ENCODE measurements at regions not wholly inside any gene's neighbourhood (a gene's known extent, or its start where the extent isn't known, plus 50 kb on each side); places are given as distances from the start of the nearest gene placed in this dataset.

DNA sequence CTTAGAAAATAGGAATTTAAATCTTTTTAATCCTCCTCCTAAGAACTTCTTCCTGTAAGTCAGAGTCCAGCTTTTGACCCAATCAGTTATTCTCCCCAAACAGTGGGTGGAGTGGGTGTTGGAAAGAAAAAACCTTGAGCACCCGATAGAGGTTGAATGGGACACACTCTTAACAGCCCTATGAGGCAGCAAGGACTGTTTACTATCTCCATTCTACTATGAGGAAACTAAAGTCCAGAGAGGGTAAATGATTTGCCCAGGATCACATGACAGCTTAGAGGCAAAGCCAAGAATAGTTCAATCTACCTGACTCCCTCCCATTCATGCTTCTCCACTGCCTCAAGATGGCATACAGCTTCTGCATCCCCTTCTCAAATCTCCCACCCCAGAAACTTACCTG lies 57.6 kb upstream of the SLC35B4 start:
- H2AK5ac ChIP-seq (ENCODE audit: low read depth, low read length) = no peak overlapping the region
- no peaks in the 10 kb centered on the region for H3K9me3 ChIP-seq (ENCODE audit: control insufficient read depth, insufficient read depth, low read length)
- H3K79me1 ChIP-seq (ENCODE audit: low read depth in 1 of 2, low read length in 2 of 2) = no peaks in the 10 kb centered on the region
- H4K5ac ChIP-seq (ENCODE audit: low read depth, low read length) = no peak overlapping the region
- H3K23ac ChIP-seq (ENCODE audit: low read depth, low read length) = no peak overlapping the region
- WGBS, 2 experiments (ENCODE audit: extremely low coverage in 2 of 2, insufficient read length in 1 of 2) = no CpG with 5 or more reads among the region's 1 CpG
- ATAC-seq (ENCODE audit: low read depth) (no peak), DNase-seq (no peak)
- H3K4ac ChIP-seq (ENCODE audit: low read depth, low read length) = no peak overlapping the region
- no peaks in the 10 kb centered on the region for H4K20me1 ChIP-seq (ENCODE audit: insufficient read depth, low read length)
- H3K27me3 ChIP-seq (ENCODE audit: control insufficient read depth, insufficient read depth, low read length) = no peaks in the 10 kb centered on the region; the same call in none of the 2 replicates
- H3K27ac ChIP-seq (ENCODE audit: insufficient read depth, low read length) = no peak overlapping the region
- no peak overlapping the region for H2BK5ac ChIP-seq (ENCODE audit: low read depth, low read length, poor library complexity, severe bottlenecking)
- no peak overlapping the region for H2BK15ac ChIP-seq (ENCODE audit: low read depth, low read length)
- H4K91ac ChIP-seq (ENCODE audit: insufficient read depth, low read depth, low read length) = no peak overlapping the region
- dilution Hi-C loops (cut with HindIII; ENCODE audit: low sequenced_read_pairs, unreplicated experiment) (no loop called here), in situ Hi-C loops (cut with MboI; ENCODE audit: low sequenced_read_pairs) (no loop called here), intact Hi-C loops (cut with micrococcal nuclease) (no loop called here)
- no peak overlapping the region for H3K4me3 ChIP-seq (ENCODE audit: insufficient read depth, low read depth, low read length)
- no peak overlapping the region for H3K4me2 ChIP-seq (ENCODE audit: low read depth, low read length)
- ChIA-PET POLR2A (ENCODE audit: unreplicated experiment) (no interaction called here), CTCF (no interaction called here)
- no peak overlapping the region for H3K14ac ChIP-seq (replicated peaks; ENCODE audit: low read depth, low read length)
- no peak overlapping the region for H2BK20ac ChIP-seq (ENCODE audit: low read depth, low read length)
- no peak overlapping the region for H2BK120ac ChIP-seq (ENCODE audit: low read depth, low read length)
- H3K56ac ChIP-seq (ENCODE audit: extremely low read depth, insufficient read depth, low read length) = no peak overlapping the region
- no peaks in the 10 kb centered on the region for H3K36me3 ChIP-seq (ENCODE audit: control insufficient read depth, insufficient read depth, low read length)
- H3K4me1 ChIP-seq (ENCODE audit: control insufficient read depth, insufficient read depth, low read length) = no peaks in the 10 kb centered on the region
- H4K8ac ChIP-seq (ENCODE audit: low read depth in 2 of 2, low read length in 2 of 2) = no peak overlapping the region
- TF ChIP-seq MXI1 (IDR thresholded peaks at IDR 0.05; ENCODE audit: borderline replicate concordance, low read depth, low read length) (no peak), RFX5 (IDR thresholded peaks at IDR 0.05; ENCODE audit: low read depth, low read length) (no peak), CHD1 (IDR thresholded peaks at IDR 0.05; ENCODE audit: low read depth, low read length) (no peak), CEBPB (IDR thresholded peaks at IDR 0.05; ENCODE audit: low read depth, low read length) (no peak), MAFK (IDR thresholded peaks at IDR 0.05; ENCODE audit: low read depth, low read length) (no peak), NFE2L2 (IDR thresholded peaks at IDR 0.05; ENCODE audit: low read depth, low read length) (no peak), MAZ (IDR thresholded peaks at IDR 0.05; ENCODE audit: borderline replicate concordance, low read depth, low read length) (no peak), POLR2A (IDR thresholded peaks at IDR 0.05; ENCODE audit: low read depth, low read length) (no peak), FOS (IDR thresholded peaks at IDR 0.05; ENCODE audit: low read depth, low read length) (no peak), BHLHE40 (IDR thresholded peaks at IDR 0.05; ENCODE audit: low read depth, low read length) (no peak), RCOR1 (IDR thresholded peaks at IDR 0.05; ENCODE audit: insufficient replicate concordance, low read length) (no peak), RAD21 (IDR thresholded peaks at IDR 0.05; ENCODE audit: low read length) (no peak)
- TF ChIP-seq, protein P1, sequence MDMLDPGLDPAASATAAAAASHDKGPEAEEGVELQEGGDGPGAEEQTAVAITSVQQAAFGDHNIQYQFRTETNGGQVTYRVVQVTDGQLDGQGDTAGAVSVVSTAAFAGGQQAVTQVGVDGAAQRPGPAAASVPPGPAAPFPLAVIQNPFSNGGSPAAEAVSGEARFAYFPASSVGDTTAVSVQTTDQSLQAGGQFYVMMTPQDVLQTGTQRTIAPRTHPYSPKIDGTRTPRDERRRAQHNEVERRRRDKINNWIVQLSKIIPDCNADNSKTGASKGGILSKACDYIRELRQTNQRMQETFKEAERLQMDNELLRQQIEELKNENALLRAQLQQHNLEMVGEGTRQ (IDR thresholded peaks at IDR 0.05; ENCODE audit: low read depth, low read length) = no peak
- TF ChIP-seq, protein P2, sequence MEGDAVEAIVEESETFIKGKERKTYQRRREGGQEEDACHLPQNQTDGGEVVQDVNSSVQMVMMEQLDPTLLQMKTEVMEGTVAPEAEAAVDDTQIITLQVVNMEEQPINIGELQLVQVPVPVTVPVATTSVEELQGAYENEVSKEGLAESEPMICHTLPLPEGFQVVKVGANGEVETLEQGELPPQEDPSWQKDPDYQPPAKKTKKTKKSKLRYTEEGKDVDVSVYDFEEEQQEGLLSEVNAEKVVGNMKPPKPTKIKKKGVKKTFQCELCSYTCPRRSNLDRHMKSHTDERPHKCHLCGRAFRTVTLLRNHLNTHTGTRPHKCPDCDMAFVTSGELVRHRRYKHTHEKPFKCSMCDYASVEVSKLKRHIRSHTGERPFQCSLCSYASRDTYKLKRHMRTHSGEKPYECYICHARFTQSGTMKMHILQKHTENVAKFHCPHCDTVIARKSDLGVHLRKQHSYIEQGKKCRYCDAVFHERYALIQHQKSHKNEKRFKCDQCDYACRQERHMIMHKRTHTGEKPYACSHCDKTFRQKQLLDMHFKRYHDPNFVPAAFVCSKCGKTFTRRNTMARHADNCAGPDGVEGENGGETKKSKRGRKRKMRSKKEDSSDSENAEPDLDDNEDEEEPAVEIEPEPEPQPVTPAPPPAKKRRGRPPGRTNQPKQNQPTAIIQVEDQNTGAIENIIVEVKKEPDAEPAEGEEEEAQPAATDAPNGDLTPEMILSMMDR (conservative IDR thresholded peaks at IDR 0.05; ENCODE audit: low read depth, low read length) = no peak
- TF ChIP-seq, protein P3, sequence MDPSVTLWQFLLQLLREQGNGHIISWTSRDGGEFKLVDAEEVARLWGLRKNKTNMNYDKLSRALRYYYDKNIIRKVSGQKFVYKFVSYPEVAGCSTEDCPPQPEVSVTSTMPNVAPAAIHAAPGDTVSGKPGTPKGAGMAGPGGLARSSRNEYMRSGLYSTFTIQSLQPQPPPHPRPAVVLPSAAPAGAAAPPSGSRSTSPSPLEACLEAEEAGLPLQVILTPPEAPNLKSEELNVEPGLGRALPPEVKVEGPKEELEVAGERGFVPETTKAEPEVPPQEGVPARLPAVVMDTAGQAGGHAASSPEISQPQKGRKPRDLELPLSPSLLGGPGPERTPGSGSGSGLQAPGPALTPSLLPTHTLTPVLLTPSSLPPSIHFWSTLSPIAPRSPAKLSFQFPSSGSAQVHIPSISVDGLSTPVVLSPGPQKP (IDR thresholded peaks at IDR 0.05; ENCODE audit: borderline replicate concordance, low read depth, low read length) = no peak
- no peak overlapping the region for H3K18ac ChIP-seq (ENCODE audit: low read depth, low read length)
- no peak overlapping the region for H2AFZ ChIP-seq (replicated peaks; ENCODE audit: low read length, poor library complexity)
- H2AK9ac ChIP-seq (replicated peaks; ENCODE audit: low read depth, low read length, poor library complexity) = no peak overlapping the region
- no peaks in the 10 kb centered on the region for H3K9me1 ChIP-seq (ENCODE audit: insufficient read depth, low read length)
- H3K9ac ChIP-seq (ENCODE audit: low read depth, low read length) = no peak overlapping the region
- BruUV-seq (replicated peaks) = no TSS peak
